HG03342 (cell line): ENCODE measurements at regions not wholly inside any gene's neighbourhood (a gene's known extent, or its start where the extent isn't known, plus 50 kb on each side); places are given as distances from the start of the nearest gene placed in this dataset.
"Not testable (repeated sequence)": the region's sequence is repeated elsewhere in the genome, so short reads cannot be mapped to it uniquely, and the experiment has no call there.

Source experiments
- ATAC-seq: cut with Tn5 transposase; IDR thresholded peaks from one replicate; pipeline ENCODE4 v1.9.1; 2021; ENCODE audit warnings: mild to moderate bottlenecking, moderate library complexity; ENCODE audit not compliant: unreplicated experiment

GRCh38 chr12:74676955-74677354, 139.3 kb downstream of the ATXN7L3B start:
- ATAC-seq = not testable (repeated sequence)

GRCh38 chr12:74685385-74685784, 147.8 kb downstream of the ATXN7L3B start:
- ATAC-seq = no peak

- peak; percentile 59 for ATAC-seq
These were observed 151.5 kb downstream of the ATXN7L3B start for GRCh38 chr12:74689071-74689655.

- no peak for ATAC-seq
These were observed 152.3 kb downstream of the ATXN7L3B start for GRCh38 chr12:74689929-74690328.

GRCh38 chr12:74719447-74719846, 181.8 kb downstream of the ATXN7L3B start:
- ATAC-seq = no peak

GRCh38 chr12:74722709-74723108, 185.1 kb downstream of the ATXN7L3B start:
- ATAC-seq = no peak

- ATAC-seq = no peak
These were observed 187.5 kb downstream of the ATXN7L3B start for GRCh38 chr12:74725154-74725553.

GRCh38 chr12:74728006-74728405, 190.4 kb downstream of the ATXN7L3B start:
- ATAC-seq = no peak

- no peak for ATAC-seq
These were observed 194.6 kb downstream of the ATXN7L3B start for GRCh38 chr12:74732164-74732784.

GRCh38 chr12:74732826-74733225, 195.2 kb downstream of the ATXN7L3B start:
- no peak for ATAC-seq

- ATAC-seq = no peak
These were observed 203.5 kb downstream of the ATXN7L3B start for GRCh38 chr12:74741112-74741511.

- no peak for ATAC-seq
These were observed 209.7 kb downstream of the ATXN7L3B start for GRCh38 chr12:74747305-74747704.

GRCh38 chr12:74751441-74751840, 213.8 kb downstream of the ATXN7L3B start:
- no peak for ATAC-seq

- no peak for ATAC-seq
These were observed 214.6 kb downstream of the ATXN7L3B start for GRCh38 chr12:74752215-74752614.

GRCh38 chr12:74770552-74770951, 232.9 kb downstream of the ATXN7L3B start:
- ATAC-seq = no peak

- ATAC-seq = no peak
These were observed 237.6 kb downstream of the ATXN7L3B start for GRCh38 chr12:74775276-74775675.

- no peak for ATAC-seq
These were observed 238.7 kb downstream of the ATXN7L3B start for GRCh38 chr12:74776378-74776777.

GRCh38 chr12:74780182-74780849, 242.7 kb downstream of the ATXN7L3B start:
- ATAC-seq = no peak

GRCh38 chr12:74780850-74781241, 243.2 kb downstream of the ATXN7L3B start:
- ATAC-seq = not testable (repeated sequence)

GRCh38 chr12:74781991-74782485, 244.4 kb downstream of the ATXN7L3B start:
- ATAC-seq = no peak

GRCh38 chr12:74790931-74791330, 253.3 kb downstream of the ATXN7L3B start:
- ATAC-seq = no peak

- ATAC-seq = no peak
These were observed 253.7 kb downstream of the ATXN7L3B start for GRCh38 chr12:74791365-74791764.
